ENCODE measurements at regions not wholly inside any gene's neighbourhood (a gene's known extent, or its start where the extent isn't known, plus 50 kb on each side); places are given as distances from the start of the nearest gene placed in this dataset.

GRCh38 chr5:38060354-38060753 lies 198.0 kb upstream of the EGFLAM start:
- TF ChIP-seq, protein P1, sequence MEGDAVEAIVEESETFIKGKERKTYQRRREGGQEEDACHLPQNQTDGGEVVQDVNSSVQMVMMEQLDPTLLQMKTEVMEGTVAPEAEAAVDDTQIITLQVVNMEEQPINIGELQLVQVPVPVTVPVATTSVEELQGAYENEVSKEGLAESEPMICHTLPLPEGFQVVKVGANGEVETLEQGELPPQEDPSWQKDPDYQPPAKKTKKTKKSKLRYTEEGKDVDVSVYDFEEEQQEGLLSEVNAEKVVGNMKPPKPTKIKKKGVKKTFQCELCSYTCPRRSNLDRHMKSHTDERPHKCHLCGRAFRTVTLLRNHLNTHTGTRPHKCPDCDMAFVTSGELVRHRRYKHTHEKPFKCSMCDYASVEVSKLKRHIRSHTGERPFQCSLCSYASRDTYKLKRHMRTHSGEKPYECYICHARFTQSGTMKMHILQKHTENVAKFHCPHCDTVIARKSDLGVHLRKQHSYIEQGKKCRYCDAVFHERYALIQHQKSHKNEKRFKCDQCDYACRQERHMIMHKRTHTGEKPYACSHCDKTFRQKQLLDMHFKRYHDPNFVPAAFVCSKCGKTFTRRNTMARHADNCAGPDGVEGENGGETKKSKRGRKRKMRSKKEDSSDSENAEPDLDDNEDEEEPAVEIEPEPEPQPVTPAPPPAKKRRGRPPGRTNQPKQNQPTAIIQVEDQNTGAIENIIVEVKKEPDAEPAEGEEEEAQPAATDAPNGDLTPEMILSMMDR (conservative IDR thresholded peaks at IDR 0.05; ENCODE audit: low read length) = no peak
- TF ChIP-seq EZH2phosphoT487 (IDR thresholded peaks at IDR 0.05; ENCODE audit: borderline replicate concordance, low read depth, low read length) = no peak

All from OCI-LY7 (cell line).